PFSK-1 (cell line): ENCODE measurements at regions not wholly inside any gene's neighbourhood (a gene's known extent, or its start where the extent isn't known, plus 50 kb on each side); places are given as distances from the start of the nearest gene placed in this dataset.

Source experiments
- FOXP2 ChIP-seq: optimal IDR thresholded peaks from 2 replicates; pipeline ENCODE3; 2011; ENCODE audit warnings: borderline replicate concordance, control low read depth, inconsistent platforms; ENCODE audit not compliant: insufficient read depth; ENCODE audit errors: extremely low read length, extremely low read depth
- POLR2AphosphoS5 ChIP-seq: IDR thresholded peaks from 2 replicates; pipeline ENCODE4 v1.6.1; 2012; ENCODE audit warnings: low read depth, mild to moderate bottlenecking, control low read depth, low read length, moderate library complexity
- REST ChIP-seq, 2 experiments: IDR thresholded peaks; 2 replicates each; pipeline versions ENCODE4 v1.6.1 to v1.8.0; 2011 to 2012; ENCODE audit warnings: low read depth in 2 of 2, low read length in 2 of 2, control low read depth in 1 of 2, inconsistent platforms in 1 of 2, mild to moderate bottlenecking in 1 of 2, moderate library complexity in 1 of 2; ENCODE audit not compliant: insufficient read depth in 1 of 2
- SIN3A ChIP-seq: IDR thresholded peaks from 2 replicates; pipeline ENCODE4 v1.6.1; 2012; ENCODE audit warnings: mild to moderate bottlenecking, low read length, moderate library complexity, borderline replicate concordance; ENCODE audit not compliant: insufficient read depth
- TAF1 ChIP-seq: IDR thresholded peaks from 2 replicates; pipeline ENCODE4 v1.6.1; 2012; ENCODE audit warnings: low read length, control low read depth, borderline replicate concordance; ENCODE audit not compliant: insufficient read depth

- TF ChIP-seq TAF1 (no peak), FOXP2 (no peak), SIN3A (no peak), REST (IDR thresholded peaks at IDR 0.05; ENCODE audit: insufficient read depth in 1 of 2, low read depth in 2 of 2, low read length in 2 of 2) (no peak), POLR2AphosphoS5 (no peak)
These were observed 166.1 kb upstream of the ZC3H12A start for GRCh38 chr1:37308031-37308960.

GRCh38 chr1:37309574-37309973, 164.8 kb upstream of the ZC3H12A start:
- no peak for TF ChIP-seq POLR2AphosphoS5
- no peak for TF ChIP-seq FOXP2
- no peak for TF ChIP-seq REST (IDR thresholded peaks at IDR 0.05; ENCODE audit: insufficient read depth in 1 of 2, low read depth in 2 of 2, low read length in 2 of 2)
- no peak for TF ChIP-seq SIN3A
- TF ChIP-seq TAF1, result no peak

- TF ChIP-seq SIN3A, result no peak
- TF ChIP-seq POLR2AphosphoS5, result no peak
- no peak for TF ChIP-seq REST (IDR thresholded peaks at IDR 0.05; ENCODE audit: insufficient read depth in 1 of 2, low read depth in 2 of 2, low read length in 2 of 2)
- TF ChIP-seq FOXP2, result no peak
- TF ChIP-seq TAF1, result no peak
These were observed 164.3 kb upstream of the ZC3H12A start for GRCh38 chr1:37310064-37310463.

- TF ChIP-seq FOXP2 (no peak), POLR2AphosphoS5 (no peak), REST (IDR thresholded peaks at IDR 0.05; ENCODE audit: insufficient read depth in 1 of 2, low read depth in 2 of 2, low read length in 2 of 2) (no peak), SIN3A (no peak)
These were observed 159.0 kb upstream of the ZC3H12A start for GRCh38 chr1:37315371-37315846.
